GM10266 (cell line): ENCODE measurements at regions not wholly inside any gene's neighbourhood (a gene's known extent, or its start where the extent isn't known, plus 50 kb on each side); places are given as distances from the start of the nearest gene placed in this dataset.

Experiments used
- DNase-seq: peaks from one replicate; pipeline ENCODE4 v3.0.0; 2012; ENCODE audit errors: extremely low spot score
- CTCF ChIP-seq: IDR thresholded peaks from 2 replicates; pipeline ENCODE4 v1.5.1; 2012; ENCODE audit warnings: mild to moderate bottlenecking, low read depth; ENCODE audit not compliant: control insufficient read depth, insufficient read depth; ENCODE audit errors: missing control alignments

- no peak for DNase-seq
- no peak for TF ChIP-seq CTCF
These were observed 264.8 kb upstream of the CDH11 start for GRCh38 chr16:65386672-65387071.

GRCh38 chr16:65384441-65384840 is 262.6 kb upstream of the CDH11 start:
- DNase-seq = no peak
- no peak for TF ChIP-seq CTCF

DNA sequence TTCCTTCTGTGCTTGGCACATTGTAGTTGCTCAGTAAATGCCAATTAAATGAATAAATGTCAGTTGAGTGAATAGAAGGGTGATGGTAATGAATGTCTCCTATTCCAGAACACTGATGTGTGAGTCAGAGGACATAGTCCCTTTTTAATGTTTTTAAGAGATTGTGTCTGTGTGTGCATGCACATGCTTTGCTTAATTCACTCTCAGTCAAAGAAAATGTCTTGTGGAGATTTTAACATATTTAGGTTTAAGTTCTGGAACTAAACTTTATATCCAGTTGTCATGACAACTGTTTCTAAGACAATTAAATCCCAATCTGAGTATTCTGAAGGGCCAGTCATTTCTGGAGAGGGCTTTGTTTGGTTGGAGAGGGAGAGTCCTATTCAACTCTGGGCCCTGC is 255.3 kb upstream of the CDH11 start:
- DNase-seq = no peak
- TF ChIP-seq CTCF = no peak

DNA sequence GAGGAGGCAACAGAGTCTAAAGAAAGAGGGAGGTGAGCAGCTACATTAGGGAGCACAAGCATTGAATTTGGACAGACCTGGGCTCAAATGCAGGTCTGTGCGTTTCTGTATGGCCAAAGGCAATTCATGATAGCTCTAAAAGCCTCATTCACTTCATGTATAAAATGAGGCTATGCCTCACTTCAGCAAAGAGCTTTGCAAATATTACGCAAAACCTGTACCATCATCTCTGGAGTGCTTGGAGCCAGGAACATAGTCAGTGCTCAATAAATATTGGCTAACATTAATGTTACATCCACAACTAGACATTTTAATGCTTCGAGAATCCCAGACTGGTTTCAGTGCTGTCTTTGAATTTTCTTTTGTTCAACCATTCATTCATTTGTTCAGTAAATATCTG is 254.7 kb upstream of the CDH11 start:
- TF ChIP-seq CTCF = no peak
- DNase-seq = no peak

DNA sequence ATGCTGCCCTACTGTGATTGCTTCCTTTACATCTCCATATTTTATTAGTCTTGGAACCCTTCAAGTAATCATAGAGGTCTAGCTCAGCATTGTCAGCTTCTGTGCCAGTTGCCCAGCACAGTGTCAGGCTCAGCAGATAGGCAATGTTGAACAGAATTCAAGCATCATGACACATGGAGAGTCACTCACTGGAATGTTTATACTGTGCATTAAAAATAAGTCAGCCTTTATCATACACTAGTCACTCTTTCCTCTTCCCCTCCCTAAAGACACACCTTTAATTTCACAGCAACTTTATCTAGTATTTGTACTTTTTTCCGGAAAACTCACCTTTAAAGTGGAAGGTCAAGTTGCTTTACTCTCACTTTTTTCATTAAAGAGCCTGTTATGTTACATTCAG is 253.8 kb upstream of the CDH11 start:
- DNase-seq = no peak

GRCh38 chr16:65373097-65373496 is 251.2 kb upstream of the CDH11 start:
- no peak for TF ChIP-seq CTCF
- no peak for DNase-seq

More for the DNA sequence above, 253.8 kb upstream of the CDH11 start:
- TF ChIP-seq CTCF = no peak

DNA sequence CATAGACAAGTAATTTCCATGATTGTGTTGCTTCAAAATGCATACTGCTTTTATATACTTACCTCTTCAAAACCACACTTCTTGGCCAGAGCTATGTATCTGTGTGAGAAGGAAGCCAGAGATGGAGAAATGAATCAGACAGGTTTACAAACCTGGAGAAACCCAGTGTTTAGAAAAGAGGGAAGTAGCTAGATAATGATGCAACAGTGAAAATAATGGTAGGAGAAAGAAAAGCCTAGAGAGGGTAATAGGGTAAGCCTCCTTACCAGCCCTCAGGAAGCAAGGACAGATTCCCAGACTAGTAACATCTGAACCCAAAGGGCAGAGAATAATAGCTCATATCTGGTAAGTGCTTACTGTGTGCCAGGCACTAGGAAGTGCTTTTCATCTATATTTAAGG is 250.3 kb upstream of the CDH11 start:
- TF ChIP-seq CTCF = no peak
- no peak for DNase-seq
